Epidermal melanocyte (primary cell): ENCODE measurements at regions not wholly inside any gene's neighbourhood (a gene's known extent, or its start where the extent isn't known, plus 50 kb on each side); places are given as distances from the start of the nearest gene placed in this dataset.

Experiments used
- DNase-seq: peaks from one replicate; pipeline ENCODE4 v3.0.0; 2011; ENCODE audit warnings: low spot score; ENCODE audit not compliant: insufficient read length

- DNase-seq: no peak
Measured at GRCh38 chr18:26745288-26746181, 120.0 kb downstream of the AQP4 start.

DNA sequence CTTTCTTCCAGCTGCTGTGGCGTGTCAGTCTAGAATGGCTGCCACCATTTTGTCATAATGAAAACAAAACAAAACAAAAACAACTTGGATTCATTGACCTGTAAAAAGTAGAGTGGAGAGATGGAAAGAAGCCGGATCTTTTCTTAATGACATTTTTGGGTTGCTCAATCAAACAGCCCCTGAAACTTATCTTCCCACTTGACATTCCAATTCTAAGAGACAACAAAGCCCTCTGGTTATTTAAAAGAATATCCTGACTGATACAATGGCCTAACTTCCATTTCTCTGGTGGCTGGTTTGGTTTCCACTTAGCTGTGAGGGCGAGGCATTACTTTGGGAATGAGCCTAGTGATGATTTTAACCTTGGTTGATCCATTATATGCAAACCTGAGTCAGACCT, 123.7 kb downstream of the AQP4 start:
- DNase-seq: no peak

GRCh38 chr18:26741048-26741447, 124.5 kb downstream of the AQP4 start:
- no peak for DNase-seq

GRCh38 chr18:26740396-26740795, 125.1 kb downstream of the AQP4 start:
- DNase-seq: no peak

- no peak for DNase-seq
Measured at GRCh38 chr18:26738706-26739105, 126.8 kb downstream of the AQP4 start.

GRCh38 chr18:26736301-26736700, 129.2 kb downstream of the AQP4 start:
- no peak for DNase-seq

DNA sequence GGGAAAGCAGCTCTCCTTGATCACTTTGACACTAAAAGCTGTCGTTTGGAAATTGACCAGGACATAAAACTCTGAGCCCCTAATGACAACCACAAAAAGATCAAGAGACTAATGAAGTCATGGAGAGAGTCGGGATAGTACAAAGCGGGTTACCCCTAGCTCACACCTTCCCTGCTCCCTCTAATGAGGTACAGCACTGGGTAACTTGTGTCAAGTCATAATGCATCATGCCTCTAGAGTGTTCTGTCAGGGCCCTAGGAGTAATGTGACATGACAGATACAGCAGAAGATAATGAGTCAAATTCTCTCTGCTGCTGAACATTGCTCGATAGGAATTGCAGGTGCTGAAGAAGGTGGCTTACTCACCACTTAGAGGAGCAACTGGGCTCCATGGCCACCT, 130.7 kb downstream of the AQP4 start:
- no peak for DNase-seq

GRCh38 chr18:26729449-26729848, 136.1 kb downstream of the AQP4 start:
- DNase-seq: no peak

DNA sequence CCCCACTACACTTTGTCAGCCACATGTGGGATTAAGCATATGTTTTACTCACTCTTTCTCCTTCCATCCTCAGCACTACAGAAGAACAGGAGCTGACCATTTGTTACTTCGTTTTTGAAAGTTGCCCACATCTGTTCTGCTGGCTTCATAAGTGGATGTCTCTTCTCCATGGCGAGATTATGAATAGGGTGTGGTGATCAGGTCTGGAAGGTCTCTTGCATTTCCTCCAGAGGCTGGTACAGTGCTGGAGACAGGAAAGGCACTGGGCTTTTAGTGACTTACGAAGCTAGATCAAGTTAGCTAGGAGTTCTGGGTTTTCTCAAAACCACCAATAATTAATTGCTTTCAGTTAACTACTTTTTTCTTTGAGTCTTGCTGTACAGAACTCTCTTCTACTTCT, 136.5 kb downstream of the AQP4 start:
- no peak for DNase-seq

- no peak for DNase-seq
Measured at GRCh38 chr18:26723981-26724380, 141.5 kb downstream of the AQP4 start.

- no peak for DNase-seq
Measured at GRCh38 chr18:26722565-26722931, 143.0 kb downstream of the AQP4 start.

DNA sequence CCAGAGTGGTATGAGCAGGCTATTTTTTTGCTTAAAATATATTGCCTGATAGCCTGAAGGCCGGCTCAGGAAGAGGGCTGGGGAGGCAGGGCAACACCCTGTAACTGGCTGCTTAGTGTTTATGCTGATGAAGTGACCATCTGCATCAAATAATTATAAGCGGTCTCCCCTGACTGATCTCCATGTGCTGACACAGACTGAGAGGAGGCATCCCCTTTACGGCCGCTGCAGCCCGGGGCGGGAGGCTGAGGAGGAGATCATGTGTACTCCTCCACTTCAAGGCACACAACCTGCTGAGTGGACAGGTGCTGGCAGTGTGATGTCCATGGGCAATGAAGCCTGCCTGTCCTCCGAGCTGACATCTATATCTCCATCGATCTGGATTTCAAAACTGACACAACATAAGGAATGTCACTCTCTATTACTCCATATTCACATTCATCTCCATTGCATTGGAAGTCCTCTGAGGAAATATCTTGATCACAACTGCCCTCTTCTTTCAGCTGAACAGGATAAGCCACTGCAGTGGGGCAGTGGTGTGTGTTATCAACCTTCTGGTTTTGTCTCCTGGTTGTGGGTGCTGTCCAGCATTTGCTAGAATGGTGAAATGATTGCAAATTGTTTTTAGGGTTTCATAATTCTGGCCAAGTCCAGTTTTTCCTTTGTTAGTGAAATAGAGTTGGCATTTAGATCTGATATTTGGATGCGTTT, 143.5 kb downstream of the AQP4 start:
- no peak for DNase-seq

DNA sequence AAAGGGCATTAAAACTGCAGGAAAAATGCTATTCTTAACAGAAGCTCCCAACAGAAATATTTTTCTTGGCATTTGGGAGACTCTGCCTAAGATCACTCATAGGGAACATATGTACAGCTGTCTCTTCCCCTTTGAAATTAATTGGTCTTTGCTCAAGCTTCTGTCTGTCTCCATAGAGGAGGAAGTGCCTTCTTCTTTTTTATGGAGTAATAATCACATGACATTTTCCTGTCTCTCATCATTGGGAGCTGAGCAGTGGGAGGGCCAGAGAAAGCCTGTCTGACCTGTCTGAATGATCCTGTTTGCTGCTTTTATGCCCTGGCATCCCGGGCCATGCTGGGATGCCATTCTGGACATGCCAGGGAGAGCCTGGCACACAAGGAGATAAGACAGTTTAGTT, 145.6 kb downstream of the AQP4 start:
- DNase-seq: no peak

- DNase-seq: no peak
Measured at GRCh38 chr18:26717123-26717719, 148.3 kb downstream of the AQP4 start.

- no peak for DNase-seq
Measured at GRCh38 chr18:26714739-26715138, 150.8 kb downstream of the AQP4 start.

- DNase-seq: no peak
Measured at GRCh38 chr18:26711756-26712155, 153.8 kb downstream of the AQP4 start.

- no peak for DNase-seq
Measured at GRCh38 chr18:26710470-26711096, 154.9 kb downstream of the AQP4 start.

DNA sequence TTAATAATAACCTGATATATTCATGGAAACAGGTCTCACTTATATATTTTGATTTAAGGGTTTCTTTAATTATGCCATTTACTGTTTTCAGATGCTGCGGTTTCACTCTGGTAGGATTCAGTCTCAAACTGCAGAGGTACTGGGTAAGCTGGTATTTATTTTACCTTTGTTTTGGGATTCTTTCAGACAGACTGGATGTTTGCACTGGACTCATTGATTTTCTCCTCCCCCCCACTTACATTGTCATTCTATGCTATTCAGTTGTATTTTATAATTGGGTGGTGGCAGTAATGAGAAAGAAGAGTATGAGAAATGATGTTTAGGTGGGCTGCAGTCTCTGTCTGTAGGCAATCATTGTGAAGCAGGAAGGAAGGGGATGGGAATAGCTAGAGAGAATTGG, 155.6 kb downstream of the AQP4 start:
- DNase-seq: no peak

GRCh38 chr18:26708806-26709716, 156.4 kb downstream of the AQP4 start:
- no peak for DNase-seq

DNA sequence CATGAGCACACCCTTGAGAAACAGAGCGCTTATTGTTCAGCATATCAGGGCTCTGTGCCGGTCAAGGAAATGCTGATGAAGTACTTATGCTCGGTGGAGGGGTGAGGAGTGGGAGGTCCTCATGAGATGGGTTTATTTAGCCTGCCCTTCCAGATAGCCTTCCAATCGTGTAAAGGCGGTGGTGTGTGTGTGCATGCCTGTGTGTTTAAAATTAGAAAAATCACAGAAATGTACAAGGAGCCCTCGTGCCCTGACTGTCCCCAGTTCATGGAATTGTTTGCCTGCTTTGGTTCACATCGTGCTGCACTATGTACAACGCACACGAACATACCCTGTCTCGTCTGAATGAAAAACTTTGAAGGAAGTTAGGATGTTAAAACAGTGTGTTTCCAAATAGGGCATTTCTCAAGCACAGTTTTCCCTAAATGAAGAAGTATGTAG, 158.6 kb downstream of the AQP4 start:
- no peak for DNase-seq

DNA sequence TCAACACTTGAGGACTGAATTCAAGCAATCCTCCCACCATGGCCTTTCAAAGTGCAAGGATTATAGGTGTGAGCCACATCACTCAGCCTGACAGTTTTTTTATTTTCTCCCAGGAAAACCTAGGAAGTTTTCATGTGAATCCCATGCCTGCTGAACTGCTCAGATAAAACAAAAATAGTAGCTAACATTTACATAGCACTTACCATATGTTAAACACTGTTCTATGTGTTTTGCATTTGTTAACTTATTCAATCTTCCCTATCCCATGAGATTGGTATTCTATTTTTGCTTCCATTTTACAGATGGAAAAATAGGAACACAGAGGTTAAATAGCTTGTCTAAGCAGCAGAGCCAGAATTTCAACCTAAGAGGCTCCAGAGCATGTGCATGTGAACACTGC, 157.4 kb upstream of the KCTD1 start:
- DNase-seq: no peak
